Ovary (tissue), 7 donors: ENCODE measurements at regions not wholly inside any gene's neighbourhood (a gene's known extent, or its start where the extent isn't known, plus 50 kb on each side); places are given as distances from the start of the nearest gene placed in this dataset.

Experiments used
- DNase-seq, 5 donors: peaks; one replicate each; pipeline ENCODE4 v3.0.0-alpha.2; 2019 to 2020
- H3K27ac ChIP-seq, 2 donors: fragments of 200-600 bp; one replicate each; pipeline versions ENCODE4 v1.5.1 to v1.8.0; 2019 to 2022
- H3K27me3 ChIP-seq: fragments of 200-600 bp; one replicate; pipeline ENCODE4 v1.8.0; 2022
- H3K36me3 ChIP-seq: fragments of 200-600 bp; sonication (generic); one replicate; pipeline ENCODE4 v1.5.1; 2019
- H3K4me1 ChIP-seq: one replicate; pipeline ENCODE4 v1.8.1; 2013; ENCODE audit warnings: mild to moderate bottlenecking, moderate library complexity; ENCODE audit not compliant: insufficient read depth
- H3K4me3 ChIP-seq: fragments of 200-600 bp; sonication (generic); one replicate; pipeline ENCODE4 v1.5.1; 2017
- H3K9me3 ChIP-seq, 2 donors: fragments of 200-600 bp in 1 of 2; sonication (generic) in 1 of 2; one replicate each; pipeline versions ENCODE4 v1.5.1 to v1.8.1; 2013 to 2019; ENCODE audit warnings: mild to moderate bottlenecking in 1 of 2, moderate library complexity in 1 of 2
- EP300 ChIP-seq: sonication (generic); formaldehyde crosslinking; IDR thresholded peaks from one replicate; pipeline ENCODE4 v1.6.1; 2017; ENCODE audit warnings: antibody characterized with exemption
- POLR2A ChIP-seq: fragments of 450-650 bp; IDR thresholded peaks from one replicate; pipeline ENCODE4 v1.6.1; 2017; ENCODE audit warnings: antibody characterized with exemption, mild to moderate bottlenecking, moderate library complexity
- WGBS, 3 donors: extraction: QIAGEN DNeasy Blood & Tissue Kit in 1 of 3; methylation state at CpG; one replicate each; pipeline versions ENCODE4 v1.1.5 to v1.1.7; 2013 to 2017; 5-methylcytosine and 5-hydroxymethylcytosine counted together
- intact Hi-C, 4 donors: fragments of 100-400 bp; cut with DNase I; formaldehyde crosslinking; loops; one replicate each; pipeline versions ENCODE4 v1.11.0 to v1.15.1; 2022 to 2023
- TF ChIP-seq, protein P1 (sequence below), 3 donors: fragments of 450-650 bp in 2 of 3; fragments of 200-600 bp in 1 of 3; IDR thresholded peaks; one replicate each; pipeline versions ENCODE4 v1.5.1 to v1.8.0; 2016 to 2022; ENCODE audit warnings: antibody characterized with exemption in 3 of 3, mild to moderate bottlenecking in 1 of 3
- donor health status: DM: no; HTN: no; CAD: no; lungs with moderate emphysema.
- donor health status: DM: no; HTN: no; CAD: no.
- donor health status: Bipolar disorder and iron deficiency.
- donor health status: DM: no; HTN: no; CAD: no.
- donor health status: DM: yes; HTN: yes; CAD: no.

DNA sequence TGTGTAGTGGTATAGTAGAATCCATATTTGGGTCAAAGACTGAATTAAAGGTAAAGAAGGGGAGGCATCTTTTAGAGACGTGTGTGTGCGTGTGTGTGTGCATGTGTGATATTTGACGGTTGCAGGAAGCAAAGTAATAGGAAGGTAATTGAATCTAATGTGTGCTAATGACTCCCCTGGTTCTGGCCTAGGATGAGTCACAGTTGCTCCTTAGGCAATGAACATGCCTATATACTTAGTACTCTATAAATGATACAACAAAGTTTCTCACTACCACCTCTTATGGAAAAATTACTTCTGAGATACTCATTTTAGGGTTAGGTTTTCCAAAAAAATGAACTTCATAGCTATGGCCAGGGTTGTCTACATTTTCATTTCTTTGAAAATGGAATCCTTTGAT is 409.6 kb downstream of the GUCY1A2 start:
- H3K27ac ChIP-seq = no peak overlapping the region
- no peak for DNase-seq
- H3K27me3 ChIP-seq = no peaks in the 10 kb centered on the region
- H3K4me3 ChIP-seq = no peak overlapping the region
- no peaks in the 10 kb centered on the region for H3K9me3 ChIP-seq
- intact Hi-C loops = no loop called here
- TF ChIP-seq POLR2A (no peak), EP300 (no peak)
- TF ChIP-seq, protein P1, sequence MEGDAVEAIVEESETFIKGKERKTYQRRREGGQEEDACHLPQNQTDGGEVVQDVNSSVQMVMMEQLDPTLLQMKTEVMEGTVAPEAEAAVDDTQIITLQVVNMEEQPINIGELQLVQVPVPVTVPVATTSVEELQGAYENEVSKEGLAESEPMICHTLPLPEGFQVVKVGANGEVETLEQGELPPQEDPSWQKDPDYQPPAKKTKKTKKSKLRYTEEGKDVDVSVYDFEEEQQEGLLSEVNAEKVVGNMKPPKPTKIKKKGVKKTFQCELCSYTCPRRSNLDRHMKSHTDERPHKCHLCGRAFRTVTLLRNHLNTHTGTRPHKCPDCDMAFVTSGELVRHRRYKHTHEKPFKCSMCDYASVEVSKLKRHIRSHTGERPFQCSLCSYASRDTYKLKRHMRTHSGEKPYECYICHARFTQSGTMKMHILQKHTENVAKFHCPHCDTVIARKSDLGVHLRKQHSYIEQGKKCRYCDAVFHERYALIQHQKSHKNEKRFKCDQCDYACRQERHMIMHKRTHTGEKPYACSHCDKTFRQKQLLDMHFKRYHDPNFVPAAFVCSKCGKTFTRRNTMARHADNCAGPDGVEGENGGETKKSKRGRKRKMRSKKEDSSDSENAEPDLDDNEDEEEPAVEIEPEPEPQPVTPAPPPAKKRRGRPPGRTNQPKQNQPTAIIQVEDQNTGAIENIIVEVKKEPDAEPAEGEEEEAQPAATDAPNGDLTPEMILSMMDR (IDR thresholded peaks at IDR 0.05) = no peak
- WGBS, 3 donors = 94 to 96% (median 96%) methylated on average over 3 of the region's 3 CpGs
- H3K36me3 ChIP-seq = no peaks in the 10 kb centered on the region
- no peaks in the 10 kb centered on the region for H3K4me1 ChIP-seq

DNA sequence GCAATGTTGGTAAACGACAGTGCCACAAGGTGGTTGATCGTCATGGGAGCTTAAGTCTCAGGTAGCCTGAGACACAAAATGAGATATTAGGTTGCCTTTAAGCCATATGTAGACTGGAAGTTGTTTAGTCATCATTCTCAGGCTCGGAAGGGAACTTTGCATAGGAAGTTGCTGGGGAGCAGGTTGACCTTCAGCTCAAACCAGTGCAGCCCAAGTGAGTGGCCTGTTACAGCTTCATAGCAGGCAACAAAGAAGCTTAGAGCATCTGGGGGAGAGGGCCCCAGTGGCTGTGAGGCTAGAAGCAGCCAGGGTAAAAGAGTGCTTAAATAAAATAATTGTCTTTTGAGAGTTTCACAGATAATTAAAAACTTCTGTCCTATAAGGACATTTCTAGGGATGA is 404.0 kb downstream of the GUCY1A2 start:
- 80 to 82% (median 81%) methylated on average over 3 of the region's 3 CpGs for WGBS, 3 donors
- Histone ChIP-seq H3K27ac (no peak overlapping the region), H3K36me3 (no peaks in the 10 kb centered on the region), H3K27me3 (no peaks in the 10 kb centered on the region), H3K4me3 (no peak overlapping the region), H3K9me3 (no peaks in the 10 kb centered on the region), H3K4me1 (no peaks in the 10 kb centered on the region)
- TF ChIP-seq EP300 (no peak), POLR2A (no peak)
- TF ChIP-seq, protein P1 (IDR thresholded peaks at IDR 0.05) = no peak
- DNase-seq = no peak
- intact Hi-C loops = no loop called here

DNA sequence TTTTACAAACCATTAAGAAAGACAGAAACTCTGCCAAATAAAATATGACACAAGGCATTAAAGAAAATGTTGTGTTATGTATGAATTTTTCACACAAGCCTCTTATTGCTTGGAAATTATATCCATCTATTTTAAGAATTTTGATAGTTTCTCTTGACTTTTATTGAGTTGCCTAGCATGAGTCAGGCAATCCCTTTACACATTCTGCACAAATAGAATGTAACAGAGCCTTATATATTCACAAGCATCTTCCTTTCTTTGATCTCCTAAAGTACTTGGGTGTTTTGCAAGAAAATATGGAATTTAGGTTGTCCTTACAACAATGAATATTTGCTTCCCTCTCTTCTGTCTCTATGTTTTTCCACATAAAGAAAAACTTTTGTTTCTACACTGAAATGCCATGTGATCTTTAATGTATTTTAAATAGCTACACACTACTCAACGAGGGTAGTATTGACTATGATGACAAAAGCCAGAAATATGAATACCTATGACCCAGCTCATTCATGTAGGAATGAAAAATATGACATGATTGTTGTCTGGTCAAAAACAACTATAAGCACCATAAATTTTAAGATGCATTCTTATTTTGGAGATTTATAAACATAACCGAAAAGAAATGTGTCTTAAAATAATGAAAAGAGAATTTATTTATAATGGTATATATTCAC is 398.8 kb downstream of the GUCY1A2 start:
- Histone ChIP-seq H3K4me1 (no peaks in the 10 kb centered on the region), H3K9me3 (no peaks in the 10 kb centered on the region), H3K27ac (no peak overlapping the region), H3K36me3 (no peaks in the 10 kb centered on the region), H3K27me3 (no peaks in the 10 kb centered on the region), H3K4me3 (no peak overlapping the region)
- no peak for TF ChIP-seq POLR2A
- TF ChIP-seq, protein P1 (IDR thresholded peaks at IDR 0.05) = no peak
- TF ChIP-seq EP300 = no peak
- intact Hi-C loops = no loop called here
- 46 to 65% (median 61%) methylated on average over 2 of the region's 2 CpGs for WGBS, 3 donors
- no peak for DNase-seq

DNA sequence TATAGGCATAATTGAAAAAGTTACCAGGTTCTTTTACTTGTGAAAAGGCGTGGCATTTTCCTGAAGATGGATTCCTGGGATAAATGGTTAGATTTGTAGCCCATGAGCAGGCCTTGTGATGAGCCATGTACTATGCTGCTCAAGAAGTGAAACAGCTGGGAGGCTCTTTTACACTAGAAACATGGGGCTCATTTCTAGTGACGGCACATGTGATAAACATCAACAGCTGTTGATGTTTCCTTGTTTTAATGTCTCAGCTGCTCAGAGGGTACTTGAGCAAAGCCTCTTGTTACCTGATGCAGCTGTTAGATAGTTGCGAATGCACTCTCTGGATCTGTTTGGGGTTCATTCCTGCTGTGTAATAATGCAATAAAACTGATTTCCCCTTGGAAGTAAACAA is 396.8 kb downstream of the GUCY1A2 start:
- Histone ChIP-seq H3K27me3 (no peaks in the 10 kb centered on the region), H3K36me3 (no peaks in the 10 kb centered on the region), H3K4me1 (no peaks in the 10 kb centered on the region), H3K27ac (no peak overlapping the region), H3K9me3 (no peaks in the 10 kb centered on the region), H3K4me3 (no peak overlapping the region)
- 81 to 83% (median 82%) methylated on average over 3 of the region's 3 CpGs for WGBS, 3 donors
- TF ChIP-seq, protein P1 (IDR thresholded peaks at IDR 0.05) = no peak
- TF ChIP-seq EP300 (no peak), POLR2A (no peak)
- intact Hi-C loops = no loop called here
- DNase-seq = no peak
